ENCODE measurements at regions not wholly inside any gene's neighbourhood (a gene's known extent, or its start where the extent isn't known, plus 50 kb on each side); places are given as distances from the start of the nearest gene placed in this dataset.
"Not testable (repeated sequence)": the region's sequence is repeated elsewhere in the genome, so short reads cannot be mapped to it uniquely, and the experiment has no call there.

GRCh38 chr9:135281791-135282737 lies 194.6 kb downstream of the OLFM1 start:
- TF ChIP-seq CTCF (conservative IDR thresholded peaks at IDR 0.05), result no peak
- Mint-ChIP-seq H3K36me3 (no peaks in the 10 kb centered on the region), H3K9me3 (no peaks in the 10 kb centered on the region), H3K4me3 (no peak overlapping the region), H3K27ac (no peak overlapping the region), H3K27me3 (peaks cover 17% of the 10 kb centered on the region), H3K4me1 (ENCODE audit: unreplicated experiment) (no peaks in the 10 kb centered on the region)
- no peak for DNase-seq (ENCODE audit: extremely low spot score, unreplicated experiment)

GRCh38 chr9:135282808-135283207 lies 195.3 kb downstream of the OLFM1 start:
- Mint-ChIP-seq H3K9me3 (no peaks in the 10 kb centered on the region), H3K27ac (no peak overlapping the region), H3K27me3 (peaks cover 13% of the 10 kb centered on the region), H3K36me3 (no peaks in the 10 kb centered on the region), H3K4me3 (no peak overlapping the region), H3K4me1 (ENCODE audit: unreplicated experiment) (no peaks in the 10 kb centered on the region)
- no peak for DNase-seq (ENCODE audit: extremely low spot score, unreplicated experiment)
- TF ChIP-seq CTCF (conservative IDR thresholded peaks at IDR 0.05), result no peak

- no peak for DNase-seq (ENCODE audit: extremely low spot score, unreplicated experiment)
- no peaks in the 10 kb centered on the region for H3K4me1 Mint-ChIP-seq (ENCODE audit: unreplicated experiment)
- peaks cover 7% of the 10 kb centered on the region for H3K27me3 Mint-ChIP-seq
- H3K36me3 Mint-ChIP-seq, result no peaks in the 10 kb centered on the region
- no peak for TF ChIP-seq CTCF (conservative IDR thresholded peaks at IDR 0.05)
- no peaks in the 10 kb centered on the region for H3K9me3 Mint-ChIP-seq
- no peak overlapping the region for H3K27ac Mint-ChIP-seq
- H3K4me3 Mint-ChIP-seq, result no peak overlapping the region
These were observed 195.9 kb upstream of the PPP1R26 start for GRCh38 chr9:135283671-135284070.

- Mint-ChIP-seq H3K36me3 (no peaks in the 10 kb centered on the region), H3K27ac (no peak overlapping the region), H3K4me3 (no peak overlapping the region), H3K27me3 (peaks cover 13% of the 10 kb centered on the region), H3K4me1 (ENCODE audit: unreplicated experiment) (peaks cover 4% of the 10 kb centered on the region), H3K9me3 (no peaks in the 10 kb centered on the region)
- DNase-seq (ENCODE audit: extremely low spot score, unreplicated experiment), result no peak
- no peak for TF ChIP-seq CTCF (conservative IDR thresholded peaks at IDR 0.05)
These were observed 195.0 kb upstream of the PPP1R26 start for GRCh38 chr9:135284386-135285134.

- H3K9me3 Mint-ChIP-seq, H3K27ac Mint-ChIP-seq: not testable (repeated sequence)
These were observed 193.2 kb upstream of the PPP1R26 start for GRCh38 chr9:135286187-135286925.

More at GRCh38 chr9:135286187-135286925, 193.2 kb upstream of the PPP1R26 start:
- not testable (repeated sequence) for H3K36me3 Mint-ChIP-seq; H3K4me3 Mint-ChIP-seq; DNase-seq (ENCODE audit: extremely low spot score, unreplicated experiment)
- peaks cover 11% of the 10 kb centered on the region for H3K4me1 Mint-ChIP-seq (ENCODE audit: unreplicated experiment)
- peaks cover 19% of the 10 kb centered on the region for H3K27me3 Mint-ChIP-seq

Data from type B pancreatic cell (in vitro differentiated cells).